Naive B cell (primary cell): ENCODE measurements at regions not wholly inside any gene's neighbourhood (a gene's known extent, or its start where the extent isn't known, plus 50 kb on each side); places are given as distances from the start of the nearest gene placed in this dataset.
A peak's percentile ranks its signal among the peaks of the same experiment; 100 is the strongest.
"Not testable (repeated sequence)": the region's sequence is repeated elsewhere in the genome, so short reads cannot be mapped to it uniquely, and the experiment has no call there.

Experiments
- ATAC-seq, 2 donors: fragments of 150-1000 bp; cut with Tn5 transposase; 2 replicates each; pipeline ENCODE4 v1.10.0; 2021; ENCODE audit warnings: low read depth in 2 of 2, mild to moderate bottlenecking in 2 of 2, moderate library complexity in 2 of 2
- DNase-seq: peaks from one replicate; pipeline ENCODE4 v3.0.0; 2022
- H3K27ac Mint-ChIP-seq, 6 donors: one replicate each; pipeline ENCODE4 v1.8.0; 2020 to 2022; ENCODE audit warnings: mild to moderate bottlenecking in 6 of 6, mixed read lengths in 6 of 6, moderate library complexity in 5 of 6, inconsistent platforms in 2 of 6
- H3K27me3 Mint-ChIP-seq, 3 donors: one replicate each; pipeline ENCODE4 v1.8.0; 2021 to 2022; ENCODE audit warnings: mixed read lengths in 3 of 3, mild to moderate bottlenecking in 1 of 3
- H3K36me3 Mint-ChIP-seq, 2 donors: one replicate each; pipeline ENCODE4 v1.8.0; 2020 to 2022; ENCODE audit warnings: mixed read lengths in 2 of 2, inconsistent platforms in 1 of 2, mild to moderate bottlenecking in 1 of 2
- H3K4me1 Mint-ChIP-seq, 3 donors: one replicate each; pipeline ENCODE4 v1.8.0; 2020 to 2022; ENCODE audit warnings: mixed read lengths in 3 of 3, inconsistent platforms in 1 of 3, mild to moderate bottlenecking in 1 of 3, moderate library complexity in 1 of 3
- H3K4me3 Mint-ChIP-seq, 8 donors: one replicate each; pipeline ENCODE4 v1.8.0; 2020 to 2022; ENCODE audit warnings: mild to moderate bottlenecking in 8 of 8, mixed read lengths in 8 of 8, moderate library complexity in 8 of 8, inconsistent platforms in 2 of 8
- H3K9me3 Mint-ChIP-seq, 7 donors: one replicate each; pipeline ENCODE4 v1.8.0; 2020 to 2022; ENCODE audit warnings: mixed read lengths in 7 of 7, mild to moderate bottlenecking in 5 of 7, inconsistent platforms in 2 of 7, moderate library complexity in 1 of 7

- H3K27me3 Mint-ChIP-seq, H3K4me3 Mint-ChIP-seq, H3K36me3 Mint-ChIP-seq, ATAC-seq, H3K9me3 Mint-ChIP-seq, H3K27ac Mint-ChIP-seq, H3K4me1 Mint-ChIP-seq, DNase-seq: not testable (repeated sequence)
Observed at GRCh38 chr22:11932212-11932611, 3595.8 kb upstream of the OR11H1 start.

- not testable (repeated sequence) for H3K27ac Mint-ChIP-seq, ATAC-seq, H3K4me1 Mint-ChIP-seq, H3K4me3 Mint-ChIP-seq, DNase-seq, H3K36me3 Mint-ChIP-seq, H3K27me3 Mint-ChIP-seq
- peaks cover 0 to 13% (median 0%) of the 10 kb centered on the region in 7 donors for H3K9me3 Mint-ChIP-seq
Observed at GRCh38 chr22:11967915-11968616, 3559.9 kb upstream of the OR11H1 start.

- H3K9me3 Mint-ChIP-seq, H3K27me3 Mint-ChIP-seq, ATAC-seq, H3K36me3 Mint-ChIP-seq, H3K4me1 Mint-ChIP-seq, DNase-seq, H3K27ac Mint-ChIP-seq: not testable (repeated sequence)
- H3K4me3 Mint-ChIP-seq: peak overlapping the region in 1 of 8 donors; percentile 49
Observed at GRCh38 chr22:11973856-11974255, 3554.1 kb upstream of the OR11H1 start.
